Small intestine (tissue), 7 donors: ENCODE measurements at regions not wholly inside any gene's neighbourhood (a gene's known extent, or its start where the extent isn't known, plus 50 kb on each side); places are given as distances from the start of the nearest gene placed in this dataset.

Experiments used
- DNase-seq, 2 donors: peaks; one replicate each; pipeline versions ENCODE4 v3.0.0 to v3.0.0-alpha.2; 2013
- FAIRE-seq: peaks from 2 replicates; lab custom pipeline; 2012; peaks lifted over from hg19 to GRCh38; lab: Jason Lieb, UNC
- H3K27ac ChIP-seq, 3 donors: one replicate each; pipeline ENCODE4 v1.5.1; 2013; ENCODE audit warnings: low read length in 2 of 3, mild to moderate bottlenecking in 2 of 3, control low read depth in 1 of 3, inconsistent platforms in 1 of 3, low read depth in 1 of 3, moderate library complexity in 1 of 3
- H3K27me3 ChIP-seq, 3 donors: one replicate each; pipeline ENCODE4 v1.6.1; 2013; ENCODE audit warnings: low read length in 3 of 3, inconsistent platforms in 1 of 3; ENCODE audit not compliant: control insufficient read depth in 3 of 3, insufficient read depth in 3 of 3
- H3K36me3 ChIP-seq, 3 donors: one replicate each; pipeline ENCODE4 v1.6.1; 2013; ENCODE audit warnings: low read length in 3 of 3, inconsistent platforms in 1 of 3, low read depth in 1 of 3, mild to moderate bottlenecking in 1 of 3, moderate library complexity in 1 of 3; ENCODE audit not compliant: control insufficient read depth in 3 of 3, insufficient read depth in 2 of 3
- H3K4me1 ChIP-seq, 3 donors: one replicate each; pipeline ENCODE4 v1.6.1; 2013; ENCODE audit warnings: low read length in 2 of 3, inconsistent platforms in 1 of 3, low read depth in 1 of 3, mild to moderate bottlenecking in 1 of 3, moderate library complexity in 1 of 3; ENCODE audit not compliant: control insufficient read depth in 3 of 3, insufficient read depth in 2 of 3
- H3K4me3 ChIP-seq, 3 donors: one replicate each; pipeline ENCODE4 v1.5.1; 2013; ENCODE audit warnings: low read length in 3 of 3, control low read depth in 1 of 3, inconsistent platforms in 1 of 3, low read depth in 1 of 3, mild to moderate bottlenecking in 1 of 3, moderate library complexity in 1 of 3
- H3K9me3 ChIP-seq, 2 donors: one replicate each; pipeline ENCODE4 v1.6.1; 2013; ENCODE audit warnings: low read depth in 1 of 2, low read length in 1 of 2; ENCODE audit not compliant: control insufficient read depth in 2 of 2, insufficient read depth in 1 of 2
- WGBS, 3 donors: extraction: QIAGEN DNeasy Blood & Tissue Kit; methylation state at CpG; one replicate each; pipeline ENCODE4 v1.1.7; 2013; 5-methylcytosine and 5-hydroxymethylcytosine counted together
- donor health status: healthy with polysubstance abuse.
- donor health status: control.
- donor health status: control.
- donor health status: Bipolar disorder and iron deficiency.
- donor health status: healthy.

DNA sequence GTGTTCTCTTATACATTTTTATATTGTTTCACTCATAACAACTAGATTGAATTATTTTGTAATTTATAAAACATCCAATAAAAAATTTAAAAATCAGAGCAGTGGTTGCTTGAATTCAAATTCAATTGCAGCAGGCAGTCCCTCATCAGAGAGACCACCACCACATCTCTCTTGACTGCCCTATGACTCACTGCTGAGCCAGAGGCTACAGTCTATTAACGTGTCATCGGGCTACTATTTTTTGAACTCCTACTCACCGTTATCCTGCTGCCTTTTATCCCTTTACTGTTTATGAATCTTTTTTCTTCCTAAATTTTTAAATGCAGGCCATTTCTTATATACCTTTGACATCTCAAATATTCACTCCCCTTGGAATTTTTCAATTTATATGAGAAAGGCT is 144.7 kb downstream of the BARHL2 start:
- no peaks in the 10 kb centered on the region for H3K36me3 ChIP-seq
- DNase-seq (no peak), FAIRE-seq (no peak)
- 85 to 87% (median 87%) methylated on average over 3 of the region's 3 CpGs for WGBS, 3 donors
- H3K9me3 ChIP-seq = peaks cover 0 to 8% of the 10 kb centered on the region in 2 donors
- H3K4me3 ChIP-seq = no peak overlapping the region
- peaks cover 0 to 3% (median 0%) of the 10 kb centered on the region in 3 donors for H3K4me1 ChIP-seq
- H3K27ac ChIP-seq = no peak overlapping the region
- H3K27me3 ChIP-seq = no peaks in the 10 kb centered on the region

DNA sequence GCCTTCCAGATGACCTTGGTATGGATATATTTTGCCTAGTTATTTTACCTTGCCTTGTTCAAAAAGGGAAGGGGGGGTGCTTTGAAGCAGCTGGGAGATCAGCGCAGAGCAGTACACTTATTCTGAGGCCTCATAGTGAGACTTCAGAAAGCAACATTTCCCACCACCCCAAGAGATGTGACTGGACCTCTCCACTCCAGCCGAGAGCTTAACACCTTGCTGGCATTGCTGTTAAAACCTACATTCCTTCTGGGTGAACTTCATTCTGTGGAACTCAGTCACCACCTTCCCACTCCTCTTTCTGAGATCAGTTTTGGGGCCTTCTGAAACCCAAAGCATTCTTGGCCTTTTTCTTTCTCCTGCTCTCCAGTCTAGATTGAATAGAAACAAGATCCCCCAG is 148.7 kb downstream of the BARHL2 start:
- 78 to 84% (median 79%) methylated on average over 2 of the region's 2 CpGs for WGBS, 3 donors
- FAIRE-seq = no peak
- DNase-seq = no peak
- no peaks in the 10 kb centered on the region for H3K9me3 ChIP-seq
- no peak overlapping the region for H3K27ac ChIP-seq
- H3K4me3 ChIP-seq = no peak overlapping the region
- no peaks in the 10 kb centered on the region for H3K36me3 ChIP-seq
- H3K27me3 ChIP-seq = no peaks in the 10 kb centered on the region
- H3K4me1 ChIP-seq = no peaks in the 10 kb centered on the region

DNA sequence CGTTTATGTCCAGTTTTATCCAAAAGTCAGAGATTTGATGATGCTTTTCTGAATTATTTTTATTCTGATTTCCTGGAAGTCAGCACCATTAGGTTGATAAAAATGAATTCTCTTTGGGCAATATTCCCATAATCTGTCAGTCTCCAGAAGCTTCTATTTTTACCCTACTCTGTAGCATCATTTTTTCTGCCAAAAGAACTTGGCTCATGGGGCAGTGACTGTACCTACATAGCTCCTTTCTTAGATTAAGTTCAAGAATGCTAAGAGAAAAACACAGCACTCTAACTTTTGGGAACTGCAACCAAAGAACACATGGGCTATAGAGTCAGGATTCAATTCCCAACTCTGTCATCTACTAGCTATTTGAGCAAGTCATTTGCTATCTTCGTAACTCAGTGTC is 152.9 kb downstream of the BARHL2 start:
- FAIRE-seq = no peak
- H3K27me3 ChIP-seq = no peaks in the 10 kb centered on the region

DNA sequence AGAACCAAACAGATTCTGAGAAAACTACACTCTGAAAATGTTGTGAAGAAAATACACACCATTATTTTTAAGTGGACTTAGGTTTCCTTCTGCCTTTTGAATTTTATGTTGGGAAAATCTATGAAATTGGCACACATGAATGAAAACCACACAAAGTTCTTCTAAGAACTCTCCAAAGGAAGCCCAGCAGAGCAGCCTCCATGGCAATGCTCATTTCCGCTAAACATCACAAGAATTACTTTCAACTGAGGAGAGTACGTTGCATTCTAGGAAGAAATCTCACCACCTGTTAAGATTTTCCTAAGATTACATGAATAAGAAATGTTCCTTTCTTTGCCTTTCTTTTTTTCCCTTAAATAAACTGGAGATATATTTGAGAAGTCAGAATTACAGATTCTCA is 154.2 kb downstream of the BARHL2 start:
- H3K4me3 ChIP-seq = no peak overlapping the region
- H3K27ac ChIP-seq = no peak overlapping the region
- 43 to 49% (median 48%) methylated on average over 2 of the region's 2 CpGs for WGBS, 3 donors
- H3K4me1 ChIP-seq = no peaks in the 10 kb centered on the region
- FAIRE-seq (no peak), DNase-seq (no peak)
- H3K9me3 ChIP-seq = no peaks in the 10 kb centered on the region
- H3K36me3 ChIP-seq = no peaks in the 10 kb centered on the region
- no peaks in the 10 kb centered on the region for H3K27me3 ChIP-seq

More for the DNA sequence above, 152.9 kb downstream of the BARHL2 start:
- H3K4me1 ChIP-seq = no peaks in the 10 kb centered on the region
- H3K27ac ChIP-seq = no peak overlapping the region
- no peaks in the 10 kb centered on the region for H3K9me3 ChIP-seq
- H3K36me3 ChIP-seq = no peaks in the 10 kb centered on the region
- H3K4me3 ChIP-seq = no peak overlapping the region
- DNase-seq = no peak
- 72 to 84% (median 75%) methylated on average over 2 of the region's 2 CpGs for WGBS, 3 donors

DNA sequence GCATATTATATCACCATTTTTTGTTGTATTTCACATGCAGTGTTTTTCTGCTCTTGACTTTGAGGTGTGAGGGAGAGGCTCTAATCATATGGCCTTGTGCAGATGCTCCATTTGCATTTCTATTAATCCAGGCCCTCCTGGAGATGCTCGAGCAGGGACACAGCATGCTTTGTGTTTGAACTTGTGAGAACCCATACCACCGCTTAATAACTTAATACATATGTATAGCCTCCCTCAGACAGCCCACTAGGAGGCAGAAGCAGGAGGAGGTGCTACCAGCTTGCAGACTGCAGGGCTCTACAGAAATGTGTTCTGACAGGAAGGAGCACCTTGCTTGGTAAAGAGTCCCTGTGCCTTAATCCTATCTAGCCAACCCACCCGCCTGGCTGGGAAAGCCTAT is 155.2 kb downstream of the BARHL2 start:
- Histone ChIP-seq H3K27me3 (no peaks in the 10 kb centered on the region), H3K4me1 (peaks cover 0 to 4% (median 0%) of the 10 kb centered on the region in 3 donors), H3K4me3 (no peak overlapping the region), H3K27ac (no peak overlapping the region), H3K9me3 (no peaks in the 10 kb centered on the region), H3K36me3 (no peaks in the 10 kb centered on the region)
- DNase-seq (no peak), FAIRE-seq (no peak)
- WGBS, 3 donors = 59 to 82% (median 68%) methylated on average over 3 of the region's 3 CpGs

DNA sequence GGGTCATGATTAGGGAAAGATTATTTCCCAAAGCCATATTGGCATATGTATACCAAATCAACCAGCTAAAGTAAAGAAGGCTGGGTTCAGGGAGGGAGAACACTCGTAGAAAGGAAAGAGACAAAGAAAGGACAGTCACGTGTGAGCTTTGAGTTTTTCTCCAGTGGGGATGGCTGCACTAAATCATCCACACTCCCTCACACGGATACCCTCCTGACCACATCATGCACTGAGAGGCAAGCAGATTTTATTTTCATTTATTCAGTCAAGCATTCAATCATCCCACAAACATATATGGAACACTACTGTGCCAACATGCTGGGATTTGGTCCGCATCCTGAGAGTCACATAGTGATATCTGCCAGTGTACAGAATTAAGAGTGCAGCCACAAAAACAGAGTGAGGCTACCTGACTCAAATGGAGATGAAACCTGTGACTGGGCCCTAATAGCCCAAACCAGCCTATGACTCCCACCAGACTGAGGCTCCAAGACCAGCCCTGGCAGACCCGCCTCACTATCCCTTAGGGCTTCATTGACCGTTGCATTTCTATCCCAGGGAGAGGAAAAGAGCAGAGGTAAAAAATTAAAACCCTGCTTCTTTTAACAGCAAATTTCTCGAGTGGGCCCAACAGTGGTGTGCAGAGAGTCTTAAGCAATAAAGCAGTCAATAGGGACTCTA is 155.9 kb downstream of the BARHL2 start:
- Histone ChIP-seq H3K9me3 (no peaks in the 10 kb centered on the region), H3K27me3 (no peaks in the 10 kb centered on the region), H3K4me1 (peaks cover 0 to 4% (median 0%) of the 10 kb centered on the region in 3 donors), H3K27ac (no peak overlapping the region), H3K36me3 (no peaks in the 10 kb centered on the region), H3K4me3 (no peak overlapping the region)
- DNase-seq (no peak), FAIRE-seq (no peak)
- 72 to 86% (median 73%) methylated on average over 7 of the region's 7 CpGs for WGBS, 3 donors

DNA sequence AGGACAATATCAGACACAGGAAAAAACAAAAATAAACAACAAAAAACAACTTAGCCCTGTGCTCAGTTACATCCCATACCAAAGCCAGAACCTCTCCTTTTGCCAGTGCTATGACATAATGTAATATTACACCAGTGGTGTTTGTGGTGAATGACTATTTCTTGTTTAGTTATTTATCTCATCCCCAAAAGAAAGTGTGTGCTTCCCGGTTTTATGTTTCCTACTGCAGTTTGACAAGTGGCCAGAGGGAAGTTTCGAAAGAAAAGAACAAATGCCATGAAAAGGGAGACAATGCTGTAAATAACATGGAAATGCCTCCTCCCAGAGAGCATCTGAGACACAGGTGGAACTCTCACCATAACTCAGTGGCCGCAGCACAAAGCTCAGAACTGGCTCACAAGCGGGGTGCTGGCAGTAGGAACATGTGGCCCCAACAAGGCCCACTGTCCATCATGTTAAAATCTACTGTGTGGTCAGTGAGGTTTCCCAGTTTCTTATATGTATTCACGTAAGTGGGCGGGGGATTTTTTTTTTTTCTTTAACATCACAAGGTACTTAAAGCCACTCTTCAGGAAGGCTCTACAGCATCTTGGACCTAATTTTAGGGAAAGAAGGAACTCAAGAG is 158.2 kb downstream of the BARHL2 start:
- H3K4me3 ChIP-seq = no peak overlapping the region
- 79 to 83% (median 82%) methylated on average over 6 of the region's 6 CpGs for WGBS, 3 donors
- no peaks in the 10 kb centered on the region for H3K36me3 ChIP-seq
- no peaks in the 10 kb centered on the region for H3K9me3 ChIP-seq
- no peaks in the 10 kb centered on the region for H3K27me3 ChIP-seq
- DNase-seq (no peak), FAIRE-seq (no peak)
- no peak overlapping the region for H3K27ac ChIP-seq
- H3K4me1 ChIP-seq = peaks cover 0 to 4% (median 0%) of the 10 kb centered on the region in 3 donors

DNA sequence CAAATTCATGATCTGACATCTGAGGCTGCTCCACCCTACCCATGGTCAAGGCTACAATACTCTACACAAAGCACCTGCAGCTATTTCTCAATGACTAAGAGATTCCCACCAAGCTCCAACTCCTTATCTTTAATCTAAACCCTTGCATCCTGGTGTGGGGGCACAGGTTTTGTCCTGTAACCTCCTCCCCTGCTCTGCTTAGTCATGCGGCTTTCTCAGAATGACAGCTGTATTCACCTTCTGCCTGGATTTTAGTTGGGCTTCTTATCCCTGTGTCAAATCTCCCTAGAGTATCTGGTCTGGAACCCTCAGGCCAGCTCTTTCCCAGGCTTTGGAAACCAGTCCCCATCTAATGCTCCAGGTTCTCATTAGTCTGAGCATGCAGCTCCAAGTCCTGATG is 159.0 kb downstream of the BARHL2 start:
- Histone ChIP-seq H3K4me1 (peaks cover 0 to 4% (median 0%) of the 10 kb centered on the region in 3 donors), H3K4me3 (no peak overlapping the region), H3K9me3 (no peaks in the 10 kb centered on the region), H3K27ac (no peak overlapping the region), H3K36me3 (no peaks in the 10 kb centered on the region), H3K27me3 (no peaks in the 10 kb centered on the region)
- DNase-seq = no peak
- FAIRE-seq = no peak
- WGBS, 3 donors = 39 to 88% (median 71%) methylated on average over 1 of the region's 1 CpG
